ENCODE measurements at regions not wholly inside any gene's neighbourhood (a gene's known extent, or its start where the extent isn't known, plus 50 kb on each side); places are given as distances from the start of the nearest gene placed in this dataset.
A peak's percentile ranks its signal among the peaks of the same experiment; 100 is the strongest.
"Not testable (repeated sequence)": the region's sequence is repeated elsewhere in the genome, so short reads cannot be mapped to it uniquely, and the experiment has no call there.

- no peak for DNase-seq
These were observed 242.8 kb downstream of the CCSER2 start for GRCh38 chr10:84571146-84571545.

GRCh38 chr10:84574102-84574501 is 245.7 kb downstream of the CCSER2 start:
- no peak for DNase-seq

GRCh38 chr10:84581976-84582375 is 253.6 kb downstream of the CCSER2 start:
- no peak for DNase-seq

DNA sequence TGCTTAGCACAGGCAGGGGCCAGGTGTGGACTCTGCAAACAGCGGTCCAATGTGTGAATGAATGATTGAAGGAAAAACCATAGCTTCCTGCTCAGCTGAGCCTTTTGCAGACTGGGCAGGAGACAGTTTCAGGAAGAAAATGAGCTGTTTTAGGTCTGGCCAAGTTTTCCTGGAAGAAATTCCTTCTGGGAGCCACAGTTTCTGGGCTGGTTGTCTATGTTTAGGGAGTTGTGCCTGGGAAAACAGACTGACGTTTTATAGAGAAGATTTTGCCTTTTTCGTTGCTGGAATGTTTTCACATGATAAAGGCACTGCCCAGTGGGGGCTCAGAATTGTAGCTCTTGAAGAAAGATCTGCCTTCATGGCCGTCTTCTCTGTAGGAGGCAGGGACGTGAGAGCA is 255.1 kb downstream of the CCSER2 start:
- DNase-seq, result no peak

DNA sequence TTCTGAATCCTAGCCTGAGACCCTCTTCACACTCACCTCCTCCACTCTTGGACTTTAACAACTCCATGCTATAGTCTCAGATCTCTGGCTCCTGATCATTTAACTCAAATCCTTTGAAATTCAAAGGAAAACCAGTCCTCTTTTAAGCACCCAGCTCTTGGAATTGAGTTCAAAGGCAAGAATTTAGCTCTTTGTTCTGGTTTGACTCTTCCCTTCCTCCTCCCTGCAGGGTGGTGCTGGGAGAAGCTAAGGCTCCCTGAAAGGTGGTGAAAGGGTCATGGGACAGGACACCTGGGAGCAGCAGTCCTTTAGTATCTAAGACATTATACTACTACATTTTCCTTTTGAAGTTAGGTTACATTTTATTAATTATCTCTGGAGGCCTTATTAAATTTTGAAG is 259.4 kb downstream of the CCSER2 start:
- no peak for DNase-seq

DNA sequence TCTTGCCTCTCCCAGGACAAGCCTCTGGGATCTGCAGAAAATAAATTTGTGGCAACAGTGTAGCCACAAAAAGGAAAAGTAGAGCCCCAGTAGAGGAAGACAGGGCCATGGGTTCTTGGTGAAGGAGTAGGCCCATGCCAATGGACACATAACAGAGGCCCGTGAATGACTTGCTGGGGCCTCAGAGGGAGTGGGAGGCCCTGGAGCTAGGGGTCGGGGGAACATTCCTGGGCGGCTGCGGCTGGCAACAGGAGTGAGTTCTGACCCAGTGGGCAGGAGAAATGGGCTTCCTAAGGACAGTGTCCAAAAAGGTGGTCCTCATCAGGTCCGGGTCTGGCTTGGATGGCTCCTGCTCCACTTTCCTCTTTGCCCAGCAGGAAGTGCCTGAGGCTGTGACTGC is 260.0 kb downstream of the CCSER2 start:
- DNase-seq, result no peak

DNA sequence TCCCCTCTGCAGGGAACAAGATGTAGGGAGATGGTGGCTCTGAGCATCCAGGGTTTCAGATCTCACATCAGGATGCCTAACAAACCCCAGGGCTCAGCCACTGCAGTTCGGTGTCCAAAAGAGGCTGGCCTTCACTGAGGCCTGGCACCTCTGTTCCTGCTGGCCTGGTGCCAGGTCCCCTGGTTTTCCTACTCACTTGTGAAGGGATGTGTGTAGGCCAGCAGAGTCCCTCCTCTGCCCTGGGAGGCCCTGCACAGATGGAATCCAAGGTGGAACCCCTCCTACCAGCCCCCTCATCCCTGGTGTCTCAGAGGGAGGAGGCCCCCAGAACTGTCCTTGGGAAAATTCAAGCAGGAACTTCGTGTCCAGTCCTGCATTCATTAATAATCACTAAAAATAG is 260.6 kb downstream of the CCSER2 start:
- DNase-seq, result no peak

- no peak for DNase-seq
These were observed 261.3 kb downstream of the CCSER2 start for GRCh38 chr10:84589526-84590205.

DNA sequence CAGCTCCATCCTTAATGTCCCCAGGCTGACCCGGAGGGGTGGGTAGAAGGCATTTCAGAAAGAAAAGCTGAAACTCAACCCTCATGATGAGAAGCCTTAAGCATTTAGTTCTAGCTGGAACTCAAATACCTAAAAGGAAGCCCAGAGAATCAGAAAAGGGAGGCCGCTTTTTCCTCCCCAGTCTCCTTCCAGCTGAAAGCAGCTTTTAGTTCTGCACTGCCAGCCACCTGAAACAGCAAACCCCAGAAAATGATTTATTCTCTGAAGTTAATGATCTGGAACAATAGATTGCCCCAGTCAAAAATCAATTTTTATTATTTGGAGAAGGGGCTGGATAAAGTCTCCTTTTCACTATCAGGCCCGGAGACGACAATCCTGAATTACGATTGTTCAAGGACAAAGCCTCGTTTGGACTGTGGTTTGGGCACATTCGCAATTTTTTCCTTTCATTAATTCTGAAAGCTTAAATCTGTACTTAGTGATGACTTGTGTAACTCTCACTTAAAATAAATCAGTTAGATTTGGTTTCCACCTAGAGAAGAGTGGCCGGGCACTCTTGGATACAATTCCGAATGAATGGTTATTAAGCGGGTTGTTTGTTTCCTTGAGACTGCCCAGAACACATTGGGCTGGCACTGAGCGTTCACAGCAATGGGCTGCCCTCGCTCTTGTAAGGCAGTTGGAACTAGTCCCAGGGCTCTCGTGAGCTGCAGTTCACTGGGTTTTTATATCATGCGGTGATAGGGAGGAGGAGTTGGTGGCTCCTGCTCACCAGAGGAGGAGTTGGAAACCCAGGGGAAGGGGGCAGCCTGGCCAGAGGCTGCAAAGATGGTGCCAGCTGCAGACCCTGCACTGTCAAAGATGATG is 262.2 kb downstream of the CCSER2 start:
- DNase-seq, result peak in 3 of 51 donors; percentile 4 to 11 (median 5)

- DNase-seq, result no peak
These were observed 265.1 kb downstream of the CCSER2 start for GRCh38 chr10:84593506-84593905.

DNA sequence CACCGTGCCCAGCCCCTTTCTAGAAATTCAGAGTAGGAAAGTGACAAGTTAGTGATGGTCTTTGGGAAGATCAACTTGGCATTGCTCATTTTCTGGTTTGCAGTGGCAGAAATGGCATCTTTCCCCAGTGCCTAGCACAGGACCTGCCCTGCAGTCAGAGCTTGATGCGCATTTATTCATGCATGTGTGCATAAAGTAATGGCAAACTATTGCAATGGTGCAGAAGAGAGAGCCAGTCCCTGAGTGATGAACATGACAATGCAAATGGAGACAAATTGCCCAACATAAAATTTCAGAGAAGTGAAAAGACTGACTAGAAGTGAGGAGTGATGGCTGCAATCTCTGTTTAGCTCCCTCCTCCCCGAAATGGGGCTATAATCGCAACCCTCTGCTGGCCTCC is 268.2 kb downstream of the CCSER2 start:
- DNase-seq, result no peak

DNA sequence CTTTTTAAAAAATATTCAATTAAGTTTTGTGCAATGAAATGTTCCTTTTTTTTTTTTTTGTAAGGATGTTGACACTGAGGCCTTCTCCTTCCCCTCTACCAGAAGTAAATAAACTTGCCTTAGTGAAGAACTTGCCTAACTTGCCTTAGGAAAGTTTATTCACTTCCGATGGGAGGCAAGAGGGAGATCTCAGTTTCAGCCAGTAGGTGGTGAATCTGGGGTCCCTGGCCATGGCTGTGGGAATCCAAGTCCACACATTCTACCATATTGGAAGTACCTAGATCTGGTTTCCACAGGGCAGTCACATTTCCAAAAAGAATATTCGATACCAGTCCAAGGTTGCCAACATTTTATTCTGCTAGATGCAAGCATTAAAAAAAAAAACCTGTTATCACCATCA is 270.9 kb downstream of the CCSER2 start:
- no peak for DNase-seq

GRCh38 chr10:84600947-84601346 is 272.6 kb downstream of the CCSER2 start:
- DNase-seq, result no peak

DNA sequence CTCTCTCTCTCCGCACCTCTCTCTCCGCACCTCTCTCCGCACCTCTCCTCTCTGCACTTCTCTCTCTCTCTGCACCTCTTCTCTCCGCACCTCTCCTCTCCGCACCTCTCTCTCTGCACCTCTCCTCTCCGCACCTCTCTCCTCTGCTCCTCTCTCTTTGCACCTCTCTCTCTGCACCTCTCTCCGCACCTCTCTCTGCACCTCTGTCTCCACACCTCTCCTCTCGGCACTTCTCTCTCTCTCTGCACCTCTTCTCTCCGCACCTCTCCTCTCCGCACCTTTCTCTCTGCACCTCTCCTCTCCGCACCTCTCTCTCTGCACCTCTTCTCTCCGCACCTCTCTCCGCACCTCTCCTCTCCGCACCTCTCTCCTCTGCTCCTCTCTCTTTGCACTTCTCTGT is 274.2 kb downstream of the CCSER2 start:
- DNase-seq, result not testable (repeated sequence)

- no peak for DNase-seq
These were observed 275.6 kb downstream of the CCSER2 start for GRCh38 chr10:84603971-84604370.

- no peak for DNase-seq
These were observed 277.4 kb downstream of the CCSER2 start for GRCh38 chr10:84605802-84606201.

- DNase-seq, result no peak
These were observed 278.0 kb downstream of the CCSER2 start for GRCh38 chr10:84606428-84606827.

GRCh38 chr10:84607044-84607443 is 278.7 kb downstream of the CCSER2 start:
- no peak for DNase-seq

DNA sequence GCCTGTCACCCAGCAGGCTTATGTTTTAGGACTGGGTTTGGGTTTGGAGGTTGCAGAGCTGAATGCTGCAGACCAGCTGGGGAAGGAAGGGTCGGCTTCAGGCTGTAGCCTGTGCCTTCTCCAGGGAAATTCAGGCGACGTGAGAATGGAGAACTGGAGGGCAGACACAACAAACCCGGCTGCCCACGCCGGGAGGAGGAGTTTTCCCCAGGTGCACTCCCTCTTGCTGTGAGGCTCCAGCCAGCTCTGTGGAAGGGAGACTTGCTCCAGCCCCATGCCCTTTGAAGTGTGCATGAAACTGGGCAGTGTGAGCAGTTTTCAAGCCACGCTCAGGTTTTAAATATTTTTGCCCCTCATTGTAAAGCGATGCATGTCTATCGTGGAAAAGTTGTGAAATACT is 279.1 kb downstream of the CCSER2 start:
- no peak for DNase-seq

DNA sequence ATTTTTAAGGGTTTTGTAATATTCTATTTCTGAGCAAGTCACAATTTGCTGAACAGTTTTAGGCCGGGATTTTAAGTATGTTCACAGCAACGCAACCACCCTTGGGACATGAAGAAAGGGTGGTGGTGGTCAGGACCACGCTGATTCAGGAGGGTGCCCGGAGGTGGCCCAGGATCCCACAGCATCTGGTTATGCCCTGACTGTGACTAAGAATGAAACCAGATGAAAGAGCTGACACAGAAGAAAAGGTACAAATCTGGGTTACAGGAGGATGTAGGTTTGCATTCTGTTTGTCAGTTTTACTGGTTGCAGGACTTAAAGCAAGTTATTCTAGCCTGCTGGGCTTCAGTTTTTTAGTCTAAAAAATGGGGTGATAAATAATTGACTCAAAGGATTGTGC is 279.7 kb downstream of the CCSER2 start:
- no peak for DNase-seq

DNA sequence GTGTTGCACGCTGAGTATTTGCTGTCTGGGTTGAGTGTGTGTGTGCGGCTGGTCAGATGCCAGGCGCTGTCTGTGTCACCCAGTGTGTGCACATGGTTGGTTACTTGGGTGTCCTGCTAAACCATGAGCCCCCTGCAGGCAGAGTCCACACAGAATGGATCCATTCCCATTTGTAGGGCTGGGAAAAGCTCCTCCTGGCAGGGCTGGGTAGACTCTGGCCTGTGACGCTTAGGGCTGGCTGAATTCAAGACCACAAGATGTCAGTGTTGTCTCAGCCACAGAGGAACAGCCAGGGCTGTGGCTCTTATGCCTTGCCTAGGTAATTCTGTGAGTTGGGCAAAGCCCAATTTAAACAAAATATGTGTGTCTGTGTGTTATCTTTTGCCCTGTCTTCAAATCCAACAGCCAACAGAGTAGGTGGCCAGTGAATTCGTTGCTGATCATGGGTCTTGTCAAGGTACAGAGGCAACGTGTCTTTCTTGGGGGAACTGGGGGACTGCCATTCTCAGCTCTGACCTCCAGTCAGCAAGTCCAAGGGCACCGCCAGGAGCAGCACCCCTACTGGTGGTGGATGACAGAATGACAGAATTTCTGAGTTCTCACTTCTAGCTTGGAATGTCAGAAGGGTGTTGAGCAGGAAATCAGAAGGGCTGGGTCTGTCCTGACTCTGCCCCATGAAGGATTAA is 285.1 kb downstream of the CCSER2 start:
- DNase-seq, result peak in 15 of 51 donors; percentile 3 to 30 (median 14)

DNA sequence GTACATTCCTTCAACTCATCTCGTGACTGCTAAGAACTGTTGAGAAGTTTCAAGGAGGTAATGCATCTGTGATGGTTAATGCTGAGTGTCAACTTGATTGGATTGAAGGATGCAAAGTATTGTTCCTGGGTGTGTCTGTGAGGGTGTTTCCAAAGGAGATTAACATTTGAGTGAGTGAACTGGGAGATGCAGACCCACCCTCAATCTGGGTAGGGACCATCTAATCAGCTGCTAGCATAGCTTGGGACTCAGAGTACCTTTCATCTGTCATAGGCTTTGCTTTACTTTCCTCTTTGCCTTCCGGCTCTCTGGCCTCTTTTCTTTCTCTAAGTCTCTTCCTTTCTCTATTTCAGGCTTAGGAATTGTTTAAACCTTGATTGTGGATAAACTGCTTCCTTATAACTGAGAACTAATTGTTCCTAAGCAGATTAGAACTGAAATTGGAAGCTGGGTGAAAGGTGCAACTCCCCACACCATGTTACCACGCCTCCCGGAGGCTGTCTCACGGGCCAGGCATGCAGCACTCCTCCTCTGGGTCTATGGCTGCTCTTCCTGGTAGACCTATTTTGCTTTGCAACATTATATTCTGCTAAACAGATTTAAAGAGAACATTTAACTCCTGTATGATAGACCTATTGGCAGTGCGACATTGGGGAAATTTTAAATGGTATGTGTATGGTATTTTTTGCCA is 298.2 kb downstream of the CCSER2 start:
- no peak for DNase-seq

Measured in hypothalamus (tissue), 51 donors.